ENCODE measurements at regions not wholly inside any gene's neighbourhood (a gene's known extent, or its start where the extent isn't known, plus 50 kb on each side); places are given as distances from the start of the nearest gene placed in this dataset.
"Not testable (repeated sequence)": the region's sequence is repeated elsewhere in the genome, so short reads cannot be mapped to it uniquely, and the experiment has no call there.

DNA sequence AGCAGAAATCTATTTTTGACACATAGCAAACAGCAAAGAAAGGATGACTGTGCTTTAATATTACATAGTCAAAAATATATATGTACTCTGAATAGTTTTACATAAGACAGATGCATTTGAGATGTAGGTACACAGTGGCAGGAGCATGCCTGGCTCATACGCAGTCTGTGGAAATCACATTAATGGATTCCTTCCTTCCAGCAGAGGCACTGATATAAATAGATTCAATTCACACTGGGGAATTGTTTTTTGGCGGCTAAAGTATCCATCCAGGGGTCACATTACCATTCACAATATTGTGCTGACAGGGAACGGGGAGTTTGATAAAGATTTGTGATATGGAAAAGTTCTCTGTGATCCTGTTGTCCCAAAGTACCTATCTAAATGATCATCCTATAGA is 72.5 kb upstream of the AGR3 start:
- Mint-ChIP-seq H3K4me3 (no peak overlapping the region), H3K27ac (no peak overlapping the region), H3K27me3 (no peaks in the 10 kb centered on the region), H3K36me3 (no peaks in the 10 kb centered on the region), H3K9me3 (peaks cover 1% of the 10 kb centered on the region), H3K4me1 (ENCODE audit: unreplicated experiment) (peaks cover 4% of the 10 kb centered on the region)
- no peak for TF ChIP-seq CTCF (conservative IDR thresholded peaks at IDR 0.05)
- DNase-seq (ENCODE audit: extremely low spot score, unreplicated experiment), result no peak

- DNase-seq (ENCODE audit: extremely low spot score, unreplicated experiment), result no peak
Measured at GRCh38 chr7:16958724-16959123, 76.9 kb upstream of the AGR3 start.

GRCh38 chr7:16960337-16960965 is 78.7 kb upstream of the AGR3 start:
- no peaks in the 10 kb centered on the region for H3K36me3 Mint-ChIP-seq
- no peak overlapping the region for H3K4me3 Mint-ChIP-seq
- no peak overlapping the region for H3K27ac Mint-ChIP-seq
- no peaks in the 10 kb centered on the region for H3K27me3 Mint-ChIP-seq
- TF ChIP-seq CTCF (conservative IDR thresholded peaks at IDR 0.05), result no peak
- DNase-seq (ENCODE audit: extremely low spot score, unreplicated experiment), result no peak
- peaks cover 6% of the 10 kb centered on the region for H3K9me3 Mint-ChIP-seq
- H3K4me1 Mint-ChIP-seq (ENCODE audit: unreplicated experiment), result peaks cover 8% of the 10 kb centered on the region

More at GRCh38 chr7:16958724-16959123, 76.9 kb upstream of the AGR3 start:
- Mint-ChIP-seq H3K36me3 (no peaks in the 10 kb centered on the region), H3K4me3 (no peak overlapping the region), H3K9me3 (peaks cover 6% of the 10 kb centered on the region), H3K4me1 (ENCODE audit: unreplicated experiment) (peaks cover 8% of the 10 kb centered on the region), H3K27ac (no peak overlapping the region), H3K27me3 (no peaks in the 10 kb centered on the region)
- no peak for TF ChIP-seq CTCF (conservative IDR thresholded peaks at IDR 0.05)

GRCh38 chr7:16961641-16962040 is 79.9 kb upstream of the AGR3 start:
- no peaks in the 10 kb centered on the region for H3K36me3 Mint-ChIP-seq
- no peak for TF ChIP-seq CTCF (conservative IDR thresholded peaks at IDR 0.05)
- no peak for DNase-seq (ENCODE audit: extremely low spot score, unreplicated experiment)
- no peak overlapping the region for H3K27ac Mint-ChIP-seq
- H3K27me3 Mint-ChIP-seq, result no peaks in the 10 kb centered on the region
- peaks cover 6% of the 10 kb centered on the region for H3K9me3 Mint-ChIP-seq
- no peak overlapping the region for H3K4me3 Mint-ChIP-seq
- H3K4me1 Mint-ChIP-seq (ENCODE audit: unreplicated experiment), result peaks cover 8% of the 10 kb centered on the region

DNA sequence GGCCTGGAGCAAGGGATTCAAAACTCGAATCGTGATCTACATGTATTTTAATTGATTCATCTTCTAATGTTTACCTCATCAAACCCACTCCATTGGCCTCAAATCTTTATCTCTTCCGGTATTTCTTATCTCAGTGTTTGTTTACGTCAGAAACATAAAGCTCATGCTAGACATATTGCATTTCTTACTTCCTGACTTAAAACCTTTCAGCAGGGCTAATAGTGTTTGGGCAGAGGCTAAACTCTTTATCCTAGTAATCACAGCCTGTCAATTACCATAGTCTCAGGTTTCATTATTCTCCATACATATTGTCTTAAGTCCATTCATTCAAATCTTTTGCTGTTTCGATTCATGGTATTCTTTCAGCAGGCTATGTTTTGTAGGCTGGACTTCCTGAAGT is 81.3 kb upstream of the AGR3 start:
- no peak for TF ChIP-seq CTCF (conservative IDR thresholded peaks at IDR 0.05)
- no peak for DNase-seq (ENCODE audit: extremely low spot score, unreplicated experiment)
- H3K27me3 Mint-ChIP-seq, result no peaks in the 10 kb centered on the region
- H3K27ac Mint-ChIP-seq, result no peak overlapping the region
- peaks cover 8% of the 10 kb centered on the region for H3K4me1 Mint-ChIP-seq (ENCODE audit: unreplicated experiment)
- H3K9me3 Mint-ChIP-seq, result peaks cover 6% of the 10 kb centered on the region
- H3K4me3 Mint-ChIP-seq, result no peak overlapping the region
- no peaks in the 10 kb centered on the region for H3K36me3 Mint-ChIP-seq

GRCh38 chr7:16965697-16966096 is 83.9 kb upstream of the AGR3 start:
- not testable (repeated sequence) for H3K27me3 Mint-ChIP-seq; H3K27ac Mint-ChIP-seq; H3K4me3 Mint-ChIP-seq; DNase-seq (ENCODE audit: extremely low spot score, unreplicated experiment); H3K4me1 Mint-ChIP-seq (ENCODE audit: unreplicated experiment); H3K9me3 Mint-ChIP-seq; H3K36me3 Mint-ChIP-seq
